CD14-positive monocyte (primary cell): ENCODE measurements at regions not wholly inside any gene's neighbourhood (a gene's known extent, or its start where the extent isn't known, plus 50 kb on each side); places are given as distances from the start of the nearest gene placed in this dataset.
A peak's percentile ranks its signal among the peaks of the same experiment; 100 is the strongest.

Source experiments
- DNase-seq, 3 donors: peaks; one replicate each; pipeline ENCODE4 v3.0.0-alpha.2; 2011 to 2022
- H2AFZ ChIP-seq: 2 replicates; pipeline ENCODE4 v1.6.0; 2012; ENCODE audit warnings: mild to moderate bottlenecking, low read depth, low read length, inconsistent platforms; ENCODE audit not compliant: insufficient read depth, poor library complexity, severe bottlenecking
- H3K27ac ChIP-seq, 2 donors: 1 replicate in 1 of 2; 2 replicates in 1 of 2; pipeline ENCODE4 v1.5.1; 2012 to 2013; ENCODE audit warnings: low read length in 2 of 2, control low read depth in 1 of 2, inconsistent platforms in 1 of 2, low read depth in 1 of 2, mild to moderate bottlenecking in 1 of 2
- H3K27me3 ChIP-seq, 2 donors: one replicate each; pipeline versions ENCODE4 v1.6.0 to v1.6.1; 2011 to 2013; ENCODE audit warnings: low read length in 2 of 2; ENCODE audit not compliant: control insufficient read depth in 2 of 2, insufficient read depth in 2 of 2
- H3K36me3 ChIP-seq, 2 donors: replicated peaks in 1 of 2; 1 replicate in 1 of 2; 2 replicates in 1 of 2; pipeline versions ENCODE4 v1.5.1 to v1.6.1; 2012 to 2013; ENCODE audit warnings: low read length in 2 of 2, control low read depth in 1 of 2, inconsistent platforms in 1 of 2, mild to moderate bottlenecking in 1 of 2; ENCODE audit not compliant: insufficient read depth in 2 of 2, control insufficient read depth in 1 of 2
- H3K4me1 ChIP-seq, 2 donors: 1 replicate in 1 of 2; 2 replicates in 1 of 2; pipeline versions ENCODE4 v1.5.1 to v1.6.1; 2012 to 2013; ENCODE audit warnings: low read length in 2 of 2, control low read depth in 1 of 2, inconsistent platforms in 1 of 2, mild to moderate bottlenecking in 1 of 2, moderate library complexity in 1 of 2; ENCODE audit not compliant: insufficient read depth in 2 of 2, control insufficient read depth in 1 of 2
- H3K4me2 ChIP-seq: replicated peaks from 2 replicates; pipeline ENCODE3; 2012; ENCODE audit warnings: low read length, moderate library complexity, mild to moderate bottlenecking; ENCODE audit not compliant: poor library complexity, severe bottlenecking; ENCODE audit errors: extremely low read depth
- H3K4me3 ChIP-seq, 3 experiments: fragments of 200-600 bp in 1 of 3; sonication (generic) in 1 of 3; replicated peaks in 1 of 3; 1 replicate in 2 of 3; 2 replicates in 1 of 3; pipeline ENCODE4 v1.5.1; 2011 to 2013; ENCODE audit warnings: low read length in 3 of 3, mild to moderate bottlenecking in 3 of 3, control low read depth in 2 of 3, low read depth in 2 of 3, inconsistent platforms in 1 of 3, moderate library complexity in 1 of 3
- H3K79me2 ChIP-seq: 2 replicates; pipeline ENCODE4 v1.6.0; 2012; ENCODE audit warnings: mild to moderate bottlenecking, control low read depth, inconsistent platforms, low read length, moderate library complexity; ENCODE audit not compliant: insufficient read depth
- H3K9ac ChIP-seq: 2 replicates; pipeline ENCODE4 v1.6.0; 2017; ENCODE audit warnings: low read length, mild to moderate bottlenecking; ENCODE audit not compliant: insufficient read depth, poor library complexity, severe bottlenecking
- H3K9me3 ChIP-seq, 2 donors: replicated peaks in 1 of 2; 1 replicate in 1 of 2; 2 replicates in 1 of 2; pipeline versions ENCODE4 v1.5.1 to v1.6.1; 2012 to 2013; ENCODE audit warnings: low read length in 2 of 2, control low read depth in 1 of 2; ENCODE audit not compliant: control insufficient read depth in 1 of 2, insufficient read depth in 1 of 2
- H4K20me1 ChIP-seq: 2 replicates; pipeline ENCODE4 v1.6.0; 2012; ENCODE audit warnings: mild to moderate bottlenecking, low read length, control low read depth, moderate library complexity; ENCODE audit not compliant: insufficient read depth
- H3K27ac Mint-ChIP-seq, 7 donors: one replicate each; pipeline ENCODE4 v1.8.0; 2020; ENCODE audit warnings: mild to moderate bottlenecking in 7 of 7, mixed read lengths in 7 of 7, moderate library complexity in 6 of 7, inconsistent platforms in 2 of 7
- H3K27me3 Mint-ChIP-seq, 3 donors: one replicate each; pipeline ENCODE4 v1.8.0; 2021 to 2022; ENCODE audit warnings: low read depth in 3 of 3, mild to moderate bottlenecking in 3 of 3, mixed read lengths in 3 of 3, moderate library complexity in 3 of 3, inconsistent platforms in 1 of 3
- H3K36me3 Mint-ChIP-seq, 2 donors: one replicate each; pipeline ENCODE4 v1.8.0; 2020; ENCODE audit warnings: mixed read lengths in 2 of 2, inconsistent platforms in 1 of 2, mild to moderate bottlenecking in 1 of 2
- H3K4me1 Mint-ChIP-seq: one replicate; pipeline ENCODE4 v1.8.0; 2020; ENCODE audit warnings: mild to moderate bottlenecking, mixed read lengths
- H3K4me3 Mint-ChIP-seq, 2 donors: one replicate each; pipeline ENCODE4 v1.8.0; 2020; ENCODE audit warnings: mild to moderate bottlenecking in 2 of 2, mixed read lengths in 2 of 2, moderate library complexity in 1 of 2
- H3K9me3 Mint-ChIP-seq, 7 donors: one replicate each; pipeline ENCODE4 v1.8.0; 2020 to 2022; ENCODE audit warnings: mixed read lengths in 7 of 7, mild to moderate bottlenecking in 6 of 7, moderate library complexity in 6 of 7, inconsistent platforms in 2 of 7
- WGBS: methylation state at CpG from one replicate; pipeline ENCODE4 v1.1.5; 2013; ENCODE audit warnings: missing lambda C conversion rate; ENCODE audit not compliant: insufficient coverage; 5-methylcytosine and 5-hydroxymethylcytosine counted together
- intact Hi-C, 2 donors: fragments of 100-400 bp; cut with micrococcal nuclease; formaldehyde crosslinking; loops; one replicate each; pipeline versions ENCODE4 v1.15.0 to v1.15.1; 2023
- TF ChIP-seq, protein P1 (sequence below): fragments of 200-600 bp; IDR thresholded peaks from one replicate; pipeline ENCODE4 v1.8.0; 2022; ENCODE audit warnings: antibody characterized with exemption, mild to moderate bottlenecking

- Histone ChIP-seq H3K4me1 (no peaks in the 10 kb centered on the region), H3K9me3 (no peaks in the 10 kb centered on the region), H3K27me3 (no peaks in the 10 kb centered on the region), H4K20me1 (no peaks in the 10 kb centered on the region), H3K4me2 (no peak overlapping the region), H2AFZ (no peak overlapping the region), H3K9ac (no peak overlapping the region), H3K4me3 (no peak overlapping the region), H3K27ac (no peak overlapping the region), H3K36me3 (no peaks in the 10 kb centered on the region), H3K79me2 (no peaks in the 10 kb centered on the region)
- H3K9me3 Mint-ChIP-seq: no peaks in the 10 kb centered on the region
- no peak overlapping the region for H3K27ac Mint-ChIP-seq
- TF ChIP-seq, protein P1, sequence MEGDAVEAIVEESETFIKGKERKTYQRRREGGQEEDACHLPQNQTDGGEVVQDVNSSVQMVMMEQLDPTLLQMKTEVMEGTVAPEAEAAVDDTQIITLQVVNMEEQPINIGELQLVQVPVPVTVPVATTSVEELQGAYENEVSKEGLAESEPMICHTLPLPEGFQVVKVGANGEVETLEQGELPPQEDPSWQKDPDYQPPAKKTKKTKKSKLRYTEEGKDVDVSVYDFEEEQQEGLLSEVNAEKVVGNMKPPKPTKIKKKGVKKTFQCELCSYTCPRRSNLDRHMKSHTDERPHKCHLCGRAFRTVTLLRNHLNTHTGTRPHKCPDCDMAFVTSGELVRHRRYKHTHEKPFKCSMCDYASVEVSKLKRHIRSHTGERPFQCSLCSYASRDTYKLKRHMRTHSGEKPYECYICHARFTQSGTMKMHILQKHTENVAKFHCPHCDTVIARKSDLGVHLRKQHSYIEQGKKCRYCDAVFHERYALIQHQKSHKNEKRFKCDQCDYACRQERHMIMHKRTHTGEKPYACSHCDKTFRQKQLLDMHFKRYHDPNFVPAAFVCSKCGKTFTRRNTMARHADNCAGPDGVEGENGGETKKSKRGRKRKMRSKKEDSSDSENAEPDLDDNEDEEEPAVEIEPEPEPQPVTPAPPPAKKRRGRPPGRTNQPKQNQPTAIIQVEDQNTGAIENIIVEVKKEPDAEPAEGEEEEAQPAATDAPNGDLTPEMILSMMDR: no peak
- intact Hi-C loops: loop anchor here in 1 of 2 donors (5.0 kb wide), 1 partner anchor 48 kb away; no protein-coding TSS in a partner anchor
- peaks cover 6 to 8% (median 8%) of the 10 kb centered on the region in 3 donors for H3K27me3 Mint-ChIP-seq
- H3K4me1 Mint-ChIP-seq: no peaks in the 10 kb centered on the region
- no peaks in the 10 kb centered on the region for H3K36me3 Mint-ChIP-seq
- peak overlapping the region in 1 of 2 donors; percentile 7 for H3K4me3 Mint-ChIP-seq
- no peak for DNase-seq
- WGBS: 30% methylated on average over 9 of the region's 12 CpGs
Measured at GRCh38 chr16:51755039-51755501, 604.0 kb upstream of the SALL1 start.

DNA sequence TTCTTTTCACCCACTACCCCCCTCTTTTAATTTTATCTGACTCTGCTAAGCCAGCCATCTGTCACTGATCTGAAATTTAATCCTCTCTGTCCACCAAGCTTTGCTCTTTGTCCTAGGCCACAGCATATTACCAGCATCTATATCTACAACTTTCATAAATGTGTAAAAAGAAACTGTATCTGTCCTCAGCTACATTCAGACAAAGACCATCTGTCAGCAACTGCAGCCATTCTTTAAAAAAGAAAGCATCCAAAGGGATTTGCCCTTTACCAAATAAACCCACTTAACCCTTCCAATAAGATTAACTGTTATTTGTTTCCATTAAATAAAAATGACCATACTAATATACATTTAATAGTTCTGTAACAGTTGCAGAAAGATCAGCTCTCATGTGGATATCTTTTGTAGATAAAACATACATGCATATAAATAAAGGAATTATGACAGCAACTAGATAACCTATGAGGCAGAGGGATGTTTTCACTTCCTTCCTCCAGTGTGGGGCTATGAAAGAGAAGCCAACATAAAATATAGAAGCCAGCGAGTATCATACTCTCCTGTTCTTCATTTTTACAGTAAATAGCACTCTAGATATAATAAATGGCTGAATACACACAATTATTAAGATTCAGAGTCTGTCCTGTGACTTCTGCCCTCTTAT is 602.5 kb upstream of the SALL1 start:
- no peak overlapping the region for H3K4me3 Mint-ChIP-seq
- Histone ChIP-seq H3K4me3 (no peak overlapping the region), H3K4me2 (no peak overlapping the region), H3K36me3 (no peaks in the 10 kb centered on the region), H3K27ac (no peak overlapping the region), H3K9ac (no peak overlapping the region), H3K79me2 (no peaks in the 10 kb centered on the region), H3K9me3 (no peaks in the 10 kb centered on the region), H2AFZ (no peak overlapping the region), H3K4me1 (no peaks in the 10 kb centered on the region), H4K20me1 (no peaks in the 10 kb centered on the region), H3K27me3 (no peaks in the 10 kb centered on the region)
- TF ChIP-seq, protein P1: no peak
- no peaks in the 10 kb centered on the region for H3K4me1 Mint-ChIP-seq
- no peak for DNase-seq
- H3K27me3 Mint-ChIP-seq: peaks cover 6 to 8% (median 8%) of the 10 kb centered on the region in 3 donors
- no peaks in the 10 kb centered on the region for H3K36me3 Mint-ChIP-seq
- no CpG with 5 or more reads among the region's 1 CpG for WGBS
- H3K27ac Mint-ChIP-seq: no peak overlapping the region
- no peaks in the 10 kb centered on the region for H3K9me3 Mint-ChIP-seq
- intact Hi-C loops: no loop called here
